Keratinocyte (primary cell): ENCODE measurements at regions not wholly inside any gene's neighbourhood (a gene's known extent, or its start where the extent isn't known, plus 50 kb on each side); places are given as distances from the start of the nearest gene placed in this dataset.

Experiments
- DNase-seq: peaks from one replicate; pipeline ENCODE4 v3.0.0-alpha.2; 2011; ENCODE audit warnings: low read depth, missing footprints, low spot score
- FAIRE-seq: peaks from 2 replicates; lab custom pipeline; 2011; peaks lifted over from hg19 to GRCh38; lab: Jason Lieb, UNC
- H2AFZ ChIP-seq: 2 replicates; pipeline ENCODE4 v1.6.0; 2012; ENCODE audit warnings: low read length, control low read depth, inconsistent platforms; ENCODE audit not compliant: control insufficient read depth
- H3K27ac ChIP-seq: 2 replicates; pipeline ENCODE4 v1.5.1; 2011; ENCODE audit warnings: low read length; ENCODE audit not compliant: control insufficient read depth, insufficient read depth
- H3K27me3 ChIP-seq: 3 replicates; pipeline ENCODE4 v1.6.0; 2011; ENCODE audit warnings: low read length; ENCODE audit not compliant: control insufficient read depth, insufficient read depth; ENCODE audit errors: extremely low read depth
- H3K36me3 ChIP-seq, 2 experiments: 2 replicates in 1 of 2; 3 replicates in 1 of 2; pipeline ENCODE4 v1.5.1; 2011; ENCODE audit warnings: low read length in 2 of 2, mild to moderate bottlenecking in 1 of 2; ENCODE audit not compliant: control insufficient read depth in 2 of 2, insufficient read depth in 2 of 2; ENCODE audit errors: extremely low read depth in 1 of 2
- H3K4me1 ChIP-seq: 3 replicates; pipeline ENCODE4 v1.5.1; 2011; ENCODE audit warnings: low read length; ENCODE audit not compliant: control insufficient read depth, insufficient read depth; ENCODE audit errors: extremely low read depth
- H3K4me2 ChIP-seq: 3 replicates; pipeline ENCODE4 v1.6.0; 2011; ENCODE audit warnings: low read depth, low read length; ENCODE audit not compliant: control insufficient read depth, insufficient read depth; ENCODE audit errors: extremely low read depth
- H3K4me3 ChIP-seq, 3 experiments: fragments of 200-600 bp in 1 of 3; sonication (generic) in 1 of 3; 2 replicates in 2 of 3; 3 replicates in 1 of 3; pipeline ENCODE4 v1.5.1; 2011 to 2016; ENCODE audit warnings: low read length in 3 of 3, mild to moderate bottlenecking in 3 of 3, control low read depth in 2 of 3, inconsistent platforms in 1 of 3, low read depth in 1 of 3, mixed read lengths in 1 of 3, mixed run types in 1 of 3, moderate library complexity in 1 of 3; ENCODE audit not compliant: control insufficient read depth in 2 of 3, insufficient read depth in 2 of 3; ENCODE audit errors: extremely low read depth in 1 of 3
- H3K79me2 ChIP-seq: 2 replicates; pipeline ENCODE4 v1.6.0; 2012; ENCODE audit warnings: low read length; ENCODE audit not compliant: control insufficient read depth, insufficient read depth
- H3K9ac ChIP-seq: 3 replicates; pipeline ENCODE4 v1.6.0; 2011; ENCODE audit warnings: low read length; ENCODE audit not compliant: control insufficient read depth, insufficient read depth; ENCODE audit errors: extremely low read depth
- H3K9me1 ChIP-seq: 3 replicates; pipeline ENCODE4 v1.6.0; 2011; ENCODE audit warnings: low read length; ENCODE audit not compliant: control insufficient read depth, insufficient read depth; ENCODE audit errors: extremely low read depth
- H3K9me3 ChIP-seq: 2 replicates; pipeline ENCODE4 v1.5.1; 2012; ENCODE audit warnings: low read depth, low read length; ENCODE audit not compliant: control insufficient read depth
- H4K20me1 ChIP-seq: 3 replicates; pipeline ENCODE4 v1.6.0; 2011; ENCODE audit warnings: low read length; ENCODE audit not compliant: control insufficient read depth, insufficient read depth; ENCODE audit errors: extremely low read depth
- EZH2 ChIP-seq: IDR thresholded peaks from one replicate; pipeline ENCODE4 v1.6.1; 2012; ENCODE audit warnings: inconsistent platforms, mild to moderate bottlenecking, low read length, moderate library complexity
- dilution Hi-C: fragments of 300-500 bp; cut with MboI; formaldehyde crosslinking; loops from one replicate; pipeline ENCODE4 v1.7.0; 2020; ENCODE audit warnings: low sequenced_read_pairs; ENCODE audit not compliant: extremely low pct_ligation_motif_present
- TF ChIP-seq, protein P1 (sequence below), 3 experiments: IDR thresholded peaks in 1 of 3; conservative IDR thresholded peaks in 1 of 3; optimal IDR thresholded peaks in 1 of 3; 2 replicates in 2 of 3; 3 replicates in 1 of 3; pipeline versions ENCODE3 to v1.5.1; 2011; ENCODE audit warnings: low read length in 3 of 3, mild to moderate bottlenecking in 3 of 3, moderate library complexity in 2 of 3, control low read depth in 1 of 3, inconsistent platforms in 1 of 3; ENCODE audit not compliant: insufficient read depth in 2 of 3; ENCODE audit errors: extremely low read depth in 1 of 3

DNA sequence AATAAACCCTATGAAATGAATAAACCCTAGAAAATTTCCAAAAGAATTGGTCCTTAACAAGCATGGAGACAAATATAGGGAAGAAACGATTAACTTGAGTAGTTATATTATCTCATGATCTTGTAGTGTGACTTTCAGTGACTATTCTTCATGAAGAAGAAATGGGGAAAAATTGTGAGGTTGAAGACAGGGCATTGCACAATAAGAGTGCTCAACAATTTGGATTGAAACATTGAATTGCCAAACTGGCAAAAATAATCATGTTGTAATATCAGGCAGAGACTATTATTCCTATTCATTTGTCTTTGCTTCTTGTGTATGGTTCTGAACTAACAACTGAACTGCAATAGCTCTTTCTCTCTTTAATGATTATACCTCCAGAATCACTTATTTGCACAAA lies 605.1 kb downstream of the PCDH7 start:
- FAIRE-seq = no peak
- no peak overlapping the region for H3K4me3 ChIP-seq
- no peaks in the 10 kb centered on the region for H3K9me1 ChIP-seq
- H3K27ac ChIP-seq = no peak overlapping the region
- dilution Hi-C loops = no loop called here
- no peaks in the 10 kb centered on the region for H4K20me1 ChIP-seq
- H3K9me3 ChIP-seq = no peaks in the 10 kb centered on the region
- H3K9ac ChIP-seq = no peak overlapping the region
- TF ChIP-seq EZH2 = no peak
- TF ChIP-seq, protein P1, sequence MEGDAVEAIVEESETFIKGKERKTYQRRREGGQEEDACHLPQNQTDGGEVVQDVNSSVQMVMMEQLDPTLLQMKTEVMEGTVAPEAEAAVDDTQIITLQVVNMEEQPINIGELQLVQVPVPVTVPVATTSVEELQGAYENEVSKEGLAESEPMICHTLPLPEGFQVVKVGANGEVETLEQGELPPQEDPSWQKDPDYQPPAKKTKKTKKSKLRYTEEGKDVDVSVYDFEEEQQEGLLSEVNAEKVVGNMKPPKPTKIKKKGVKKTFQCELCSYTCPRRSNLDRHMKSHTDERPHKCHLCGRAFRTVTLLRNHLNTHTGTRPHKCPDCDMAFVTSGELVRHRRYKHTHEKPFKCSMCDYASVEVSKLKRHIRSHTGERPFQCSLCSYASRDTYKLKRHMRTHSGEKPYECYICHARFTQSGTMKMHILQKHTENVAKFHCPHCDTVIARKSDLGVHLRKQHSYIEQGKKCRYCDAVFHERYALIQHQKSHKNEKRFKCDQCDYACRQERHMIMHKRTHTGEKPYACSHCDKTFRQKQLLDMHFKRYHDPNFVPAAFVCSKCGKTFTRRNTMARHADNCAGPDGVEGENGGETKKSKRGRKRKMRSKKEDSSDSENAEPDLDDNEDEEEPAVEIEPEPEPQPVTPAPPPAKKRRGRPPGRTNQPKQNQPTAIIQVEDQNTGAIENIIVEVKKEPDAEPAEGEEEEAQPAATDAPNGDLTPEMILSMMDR (optimal IDR thresholded peaks at IDR 0.05 in 1 of 3, IDR thresholded peaks at IDR 0.05 in 1 of 3, conservative IDR thresholded peaks at IDR 0.05 in 1 of 3; ENCODE audit: extremely low read depth in 1 of 3, insufficient read depth in 2 of 3, low read length in 3 of 3) = no peak
- no peak overlapping the region for H2AFZ ChIP-seq
- no peak for DNase-seq
- no peaks in the 10 kb centered on the region for H3K4me1 ChIP-seq
- H3K4me2 ChIP-seq = no peak overlapping the region
- H3K79me2 ChIP-seq = no peaks in the 10 kb centered on the region
- H3K36me3 ChIP-seq = no peaks in the 10 kb centered on the region
- no peaks in the 10 kb centered on the region for H3K27me3 ChIP-seq

DNA sequence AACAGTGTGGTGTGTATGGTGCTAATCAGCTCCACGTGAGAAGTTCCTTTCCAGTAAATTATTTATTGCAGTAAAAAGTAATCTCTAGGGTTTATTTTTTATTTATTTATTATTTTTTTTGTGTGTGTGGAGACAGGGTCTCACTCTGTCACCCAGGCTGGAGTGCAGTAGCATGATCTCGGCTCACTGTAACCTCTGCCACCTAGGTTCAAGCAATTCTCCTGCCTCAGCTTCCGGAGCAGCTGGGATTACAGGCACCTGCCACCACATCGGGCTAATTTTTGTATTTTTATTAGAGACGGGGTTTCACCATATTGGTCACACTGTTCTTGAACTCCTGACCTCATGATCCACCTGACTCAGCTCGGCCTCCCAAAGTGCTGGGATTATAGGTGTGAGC lies 606.9 kb downstream of the PCDH7 start:
- H3K4me3 ChIP-seq = no peak overlapping the region
- no peaks in the 10 kb centered on the region for H3K9me3 ChIP-seq
- dilution Hi-C loops = no loop called here
- H4K20me1 ChIP-seq = no peaks in the 10 kb centered on the region
- H3K36me3 ChIP-seq = no peaks in the 10 kb centered on the region
- H3K4me1 ChIP-seq = no peaks in the 10 kb centered on the region
- no peaks in the 10 kb centered on the region for H3K27me3 ChIP-seq
- H3K4me2 ChIP-seq = no peak overlapping the region
- H3K9me1 ChIP-seq = no peaks in the 10 kb centered on the region
- H3K79me2 ChIP-seq = no peaks in the 10 kb centered on the region
- TF ChIP-seq, protein P1 (optimal IDR thresholded peaks at IDR 0.05 in 1 of 3, IDR thresholded peaks at IDR 0.05 in 1 of 3, conservative IDR thresholded peaks at IDR 0.05 in 1 of 3; ENCODE audit: extremely low read depth in 1 of 3, insufficient read depth in 2 of 3, low read length in 3 of 3) = no peak
- no peak for TF ChIP-seq EZH2
- no peak overlapping the region for H3K9ac ChIP-seq
- H3K27ac ChIP-seq = no peak overlapping the region
- FAIRE-seq = no peak
- no peak overlapping the region for H2AFZ ChIP-seq
- DNase-seq = no peak
